ENCODE measurements at regions not wholly inside any gene's neighbourhood (a gene's known extent, or its start where the extent isn't known, plus 50 kb on each side); places are given as distances from the start of the nearest gene placed in this dataset.
"Not testable (repeated sequence)": the region's sequence is repeated elsewhere in the genome, so short reads cannot be mapped to it uniquely, and the experiment has no call there.

- not testable (repeated sequence) for TF ChIP-seq CTCF (conservative IDR thresholded peaks at IDR 0.05 in 1 of 2, IDR thresholded peaks at IDR 0.05 in 1 of 2; ENCODE audit: extremely low read depth in 1 of 2, insufficient read depth in 1 of 2, low read depth in 1 of 2, low read length in 2 of 2); EZH2 (IDR thresholded peaks at IDR 0.05; ENCODE audit: borderline replicate concordance, low read length)
Observed at GRCh38 chr2:111348316-111348715, 227.6 kb downstream of the BCL2L11 start.

All from mammary epithelial cell (primary cell).